ENCODE measurements at regions not wholly inside any gene's neighbourhood (a gene's known extent, or its start where the extent isn't known, plus 50 kb on each side); places are given as distances from the start of the nearest gene placed in this dataset.
"Not testable (repeated sequence)": the region's sequence is repeated elsewhere in the genome, so short reads cannot be mapped to it uniquely, and the experiment has no call there.

DNA sequence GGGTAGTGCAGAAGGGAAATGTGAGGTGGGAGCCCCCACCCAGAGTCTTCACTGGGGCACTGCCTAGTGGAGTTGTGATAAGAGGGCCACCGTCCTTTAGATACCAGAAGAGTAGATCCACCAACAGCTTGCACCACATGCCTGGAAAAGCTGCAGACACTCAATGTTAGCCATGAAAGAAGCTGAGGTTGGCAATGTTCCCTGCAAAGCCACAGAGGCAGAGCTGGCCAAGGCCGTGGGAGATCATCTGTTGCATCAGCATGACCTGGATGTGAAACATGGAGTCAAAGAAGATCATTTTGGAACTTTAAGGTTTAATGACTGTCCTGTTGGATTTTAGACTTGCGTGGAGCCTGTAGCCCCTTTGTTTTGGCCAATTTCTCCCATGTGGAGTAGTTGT is 468.4 kb upstream of the FOXG1 start:
- no peak for DNase-seq

DNA sequence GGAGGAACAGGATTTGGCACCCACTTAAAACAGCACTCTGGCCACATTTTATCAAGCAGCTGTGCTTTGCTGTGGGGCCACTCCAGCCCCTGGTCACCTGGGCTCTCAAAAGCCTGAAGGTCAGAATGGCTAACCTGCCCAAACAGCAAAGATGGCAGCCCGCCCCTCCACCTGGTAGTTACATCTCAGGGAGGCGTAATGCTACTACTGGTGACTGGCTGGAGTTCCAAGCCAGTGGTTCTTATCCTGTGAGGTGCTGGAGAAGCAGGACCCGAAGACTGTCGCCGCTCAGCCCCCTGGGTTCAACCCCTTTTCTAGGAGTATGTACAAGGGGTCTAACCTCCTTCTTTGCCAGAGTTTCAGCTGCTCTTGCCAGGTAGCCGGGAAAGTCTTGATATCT is 467.4 kb upstream of the FOXG1 start:
- DNase-seq: no peak

DNA sequence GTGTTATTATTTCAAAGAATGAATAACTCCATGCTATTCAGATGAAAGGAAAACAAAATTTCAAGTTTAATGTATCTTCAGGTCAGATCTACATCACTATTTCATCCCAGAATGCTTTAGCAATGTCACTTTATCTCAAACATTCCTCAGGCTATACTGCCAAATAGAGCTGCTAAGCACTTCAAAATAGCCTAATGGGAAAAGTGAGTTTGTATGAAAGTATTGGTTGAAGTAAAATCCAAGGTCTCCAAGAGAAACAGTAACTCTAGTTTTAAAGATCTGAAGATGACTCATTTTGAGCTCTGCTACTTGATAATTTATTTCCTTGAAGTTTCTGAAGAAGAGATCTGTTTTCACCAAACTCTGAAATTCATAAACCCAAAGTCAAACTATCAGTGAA is 466.2 kb upstream of the FOXG1 start:
- no peak for DNase-seq

DNA sequence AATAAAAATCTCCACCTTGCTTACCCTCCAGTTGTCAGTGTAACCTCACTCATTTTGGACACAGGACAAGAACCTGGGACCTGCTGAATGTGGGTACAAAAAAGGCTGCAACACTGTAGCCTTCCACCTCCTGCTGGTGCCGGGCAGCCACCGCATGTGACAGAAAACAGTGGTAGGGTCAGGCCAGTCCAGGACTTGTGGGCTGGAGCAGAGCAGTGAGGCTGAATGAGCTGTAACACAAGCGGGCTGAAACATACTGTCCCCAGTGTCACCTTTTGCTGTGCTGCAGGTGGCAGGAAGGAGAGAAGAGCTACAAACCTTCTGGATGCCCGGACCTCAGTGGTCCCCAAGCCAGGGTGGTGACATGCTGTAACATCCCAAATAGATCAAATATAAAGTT is 465.4 kb upstream of the FOXG1 start:
- DNase-seq: no peak

DNA sequence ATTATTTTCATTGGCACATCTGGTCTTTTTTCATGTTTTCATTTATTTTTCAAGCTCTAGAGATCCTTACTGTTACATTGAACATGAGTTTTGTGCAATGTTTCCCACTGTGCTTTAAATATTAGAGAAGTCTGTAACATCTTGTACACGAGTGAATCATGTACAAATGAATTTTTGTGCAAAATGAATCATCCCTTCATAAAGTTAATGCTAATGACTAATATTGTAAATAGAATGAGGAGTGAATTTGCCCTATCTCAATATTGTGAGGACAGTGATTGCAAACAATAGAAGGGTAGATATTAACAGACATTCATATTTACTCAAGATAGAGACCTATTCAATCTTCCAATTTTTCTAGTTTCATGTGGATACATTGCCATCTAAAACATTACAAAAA is 463.3 kb upstream of the FOXG1 start:
- no peak for DNase-seq

DNA sequence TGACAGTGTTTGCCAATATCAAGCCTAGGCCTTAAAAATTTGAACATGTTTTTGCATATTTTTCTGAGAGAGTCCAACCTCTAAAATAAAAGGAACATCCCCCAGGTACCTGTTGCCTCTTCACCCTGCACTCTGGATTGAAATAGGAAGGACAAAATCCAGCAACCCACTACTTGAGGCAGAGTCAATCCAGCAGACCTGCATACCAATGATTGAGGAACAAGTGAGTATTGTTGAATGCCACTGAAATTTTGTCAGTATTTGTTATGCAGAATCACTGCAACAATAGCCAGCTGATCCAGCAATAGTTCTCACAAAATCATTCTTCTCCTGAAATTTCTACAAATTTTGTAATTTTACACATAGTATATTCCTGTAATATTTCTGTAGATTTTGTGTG is 460.6 kb upstream of the FOXG1 start:
- no peak for DNase-seq

DNA sequence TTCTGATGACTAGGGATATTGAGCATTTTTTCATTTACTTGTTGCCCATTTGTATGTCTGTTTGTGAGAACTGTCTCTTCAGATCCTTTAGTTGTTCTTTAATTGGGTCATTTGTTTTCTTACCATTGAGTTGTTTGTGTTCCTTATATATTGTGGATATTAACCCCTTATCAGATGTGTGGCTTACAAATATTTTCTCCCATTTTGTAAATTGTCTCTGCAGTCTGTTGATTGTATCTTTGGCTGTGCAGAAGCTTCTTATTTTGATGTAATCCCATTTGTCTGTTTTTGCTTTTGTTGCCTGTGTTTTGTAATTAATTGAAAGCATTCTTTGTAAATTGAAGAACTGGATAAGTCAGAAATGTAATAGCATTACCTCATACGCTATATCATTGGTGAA is 459.1 kb upstream of the FOXG1 start:
- no peak for DNase-seq

DNA sequence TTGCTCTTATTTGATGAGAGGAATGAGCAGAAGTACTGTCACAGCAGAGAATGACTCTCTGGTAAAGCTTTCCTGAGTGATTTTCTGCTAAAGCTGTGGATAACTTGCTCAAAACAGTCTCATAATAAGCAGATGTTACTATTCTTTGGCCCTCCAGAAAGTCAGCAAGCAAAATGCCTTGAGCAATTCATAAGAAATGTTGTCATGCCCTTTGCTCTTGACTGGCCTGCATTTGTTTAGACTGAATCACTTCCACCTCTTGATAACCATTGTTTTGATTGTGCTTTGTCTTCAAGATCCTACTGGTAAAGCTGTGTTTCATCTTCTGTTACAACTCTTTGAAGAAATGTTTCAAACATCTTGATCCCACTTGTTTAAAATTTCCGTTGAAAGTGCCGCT is 457.9 kb upstream of the FOXG1 start:
- no peak for DNase-seq

DNA sequence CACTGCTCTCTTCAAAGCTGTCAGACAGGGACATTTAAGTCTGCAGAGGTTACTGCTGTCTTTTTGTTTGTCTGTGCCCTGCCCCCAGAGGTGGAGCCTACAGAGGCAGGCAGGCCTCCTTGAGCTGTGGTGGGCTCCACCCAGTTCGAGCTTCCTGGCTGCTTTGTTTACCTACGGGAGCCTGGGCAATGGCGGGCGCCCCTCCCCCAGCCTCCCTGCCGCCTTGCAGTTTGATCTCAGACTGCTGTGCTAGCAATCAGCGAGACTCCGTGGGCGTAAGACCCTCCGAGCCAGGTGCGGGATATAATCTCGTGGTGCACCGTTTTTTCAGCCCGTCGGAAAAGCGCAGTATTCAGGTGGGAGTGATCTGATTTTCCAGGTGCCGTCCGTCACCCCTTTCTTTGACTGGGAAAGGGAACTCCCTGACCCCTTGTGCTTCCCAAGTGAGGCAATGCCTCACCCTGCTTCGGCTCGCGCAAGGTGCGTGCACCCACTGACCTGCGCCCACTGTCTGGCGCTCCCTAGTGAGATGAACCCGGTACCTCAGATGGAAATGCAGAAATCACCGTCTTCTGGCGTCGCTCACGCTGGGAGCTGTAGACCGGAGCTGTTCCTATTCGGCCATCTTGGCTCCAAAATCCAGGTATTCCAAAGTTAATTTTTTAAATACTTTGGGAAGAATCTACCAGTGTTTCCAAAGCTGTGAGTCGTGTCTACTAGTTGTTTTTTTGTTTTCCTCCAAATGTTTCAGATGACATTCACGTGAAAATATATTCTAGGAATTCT is 448.5 kb upstream of the FOXG1 start:
- not testable (repeated sequence) for DNase-seq

DNA sequence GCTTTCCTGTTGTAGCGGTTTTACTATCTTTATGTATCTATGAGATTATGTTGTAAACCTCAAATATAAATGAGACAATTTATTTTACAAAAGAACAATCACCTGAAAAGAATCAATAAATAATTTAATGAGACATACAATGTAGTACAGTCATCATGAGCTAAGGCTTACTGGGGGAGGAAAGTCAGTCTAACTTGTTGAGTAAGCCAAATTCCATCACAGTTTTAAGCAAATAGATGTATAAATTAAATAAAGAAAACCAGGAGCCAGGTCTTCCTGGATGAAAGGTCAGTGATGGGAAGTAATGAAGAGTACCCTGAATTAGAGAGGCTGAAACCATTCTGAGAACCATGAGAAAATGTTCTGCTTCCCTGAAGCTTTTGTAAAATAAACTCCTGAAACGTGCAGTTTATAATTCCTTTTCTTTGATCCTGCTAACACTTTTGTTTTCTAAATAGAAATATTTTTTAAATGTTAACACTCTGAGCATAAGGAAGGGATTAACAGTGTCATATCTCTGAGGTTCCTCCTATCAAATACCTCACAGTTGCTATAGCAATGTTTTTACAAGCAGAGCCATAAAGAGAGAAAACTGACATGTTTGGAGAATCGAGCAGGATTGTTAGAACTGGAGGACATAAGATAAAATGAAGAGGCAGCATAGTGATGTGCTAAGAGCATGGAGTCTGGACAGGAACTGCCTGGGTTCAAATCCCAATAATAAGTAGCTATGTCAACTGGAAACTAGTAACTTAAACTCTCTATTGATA is 444.9 kb upstream of the FOXG1 start:
- DNase-seq: no peak

DNA sequence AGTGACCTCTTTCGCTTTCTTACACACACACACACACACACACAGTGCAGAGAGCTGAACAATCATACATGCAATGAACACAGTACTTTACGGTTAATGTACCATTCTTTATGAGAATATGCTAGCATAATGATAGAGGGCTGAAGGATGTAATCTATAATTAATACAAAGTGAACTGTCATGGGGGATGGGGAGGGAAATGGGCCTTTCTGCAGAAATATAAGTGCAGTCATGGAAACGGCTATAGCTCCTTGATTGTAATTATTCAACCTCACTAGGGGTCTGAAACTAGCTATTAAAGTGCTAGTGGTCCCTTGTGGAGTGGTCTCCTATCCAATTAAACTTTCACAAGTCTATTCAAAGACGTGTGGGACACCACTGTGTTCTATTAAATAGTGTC is 443.2 kb upstream of the FOXG1 start:
- DNase-seq: no peak

DNA sequence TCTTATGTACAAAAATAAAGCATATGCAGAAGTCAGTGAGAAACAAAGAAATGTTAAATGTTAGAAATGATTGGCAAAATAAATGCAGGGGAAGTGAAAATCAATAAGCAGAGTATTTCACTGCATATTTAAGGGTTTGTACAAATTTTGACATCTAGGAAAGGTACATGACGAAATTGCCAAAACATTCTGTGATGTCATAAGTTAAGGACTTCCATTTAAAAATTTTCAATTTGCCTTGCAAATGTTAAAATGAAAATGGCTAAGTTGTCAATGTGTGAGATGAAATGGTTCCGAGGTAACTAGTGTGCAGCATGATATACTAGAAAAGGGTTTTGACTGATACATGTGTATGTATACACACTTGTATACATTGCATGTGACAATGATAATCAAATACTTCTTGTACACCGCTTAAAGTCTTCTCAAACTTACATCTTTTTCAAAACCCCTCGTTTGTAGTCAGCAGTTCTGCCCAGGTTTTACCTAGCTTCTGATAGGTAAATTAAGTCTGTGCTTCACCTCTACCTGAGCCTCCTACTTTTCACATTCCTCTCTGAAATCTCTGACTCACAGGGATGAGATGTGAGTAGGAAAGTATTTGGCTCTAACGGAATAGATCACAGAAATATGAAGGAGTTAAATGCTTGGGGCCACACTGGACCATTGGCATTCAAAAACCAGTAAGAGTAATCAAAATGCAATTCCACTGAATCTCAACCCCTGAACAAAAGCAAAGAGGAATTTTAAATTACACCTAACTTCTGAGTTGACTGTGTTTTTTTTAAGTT is 442.4 kb upstream of the FOXG1 start:
- DNase-seq: no peak

DNA sequence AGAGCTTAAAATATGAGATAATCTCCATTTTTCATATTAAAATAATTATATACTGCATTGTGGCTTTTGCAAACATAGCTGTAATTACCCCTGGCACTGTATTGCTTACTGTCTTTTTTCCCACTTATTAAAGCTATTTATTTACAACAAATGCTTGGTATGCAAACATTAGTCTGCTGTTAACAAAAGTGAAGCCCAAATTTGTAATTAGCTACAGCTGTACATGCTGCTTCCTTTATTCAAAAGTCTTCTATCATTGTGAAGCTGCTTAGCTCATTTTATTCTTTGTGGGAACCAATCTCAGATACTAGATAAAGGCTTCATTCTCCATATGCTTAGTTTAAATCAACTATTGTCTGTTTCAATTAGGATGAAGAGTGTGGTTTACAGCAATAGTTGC is 425.8 kb upstream of the FOXG1 start:
- DNase-seq: no peak

DNA sequence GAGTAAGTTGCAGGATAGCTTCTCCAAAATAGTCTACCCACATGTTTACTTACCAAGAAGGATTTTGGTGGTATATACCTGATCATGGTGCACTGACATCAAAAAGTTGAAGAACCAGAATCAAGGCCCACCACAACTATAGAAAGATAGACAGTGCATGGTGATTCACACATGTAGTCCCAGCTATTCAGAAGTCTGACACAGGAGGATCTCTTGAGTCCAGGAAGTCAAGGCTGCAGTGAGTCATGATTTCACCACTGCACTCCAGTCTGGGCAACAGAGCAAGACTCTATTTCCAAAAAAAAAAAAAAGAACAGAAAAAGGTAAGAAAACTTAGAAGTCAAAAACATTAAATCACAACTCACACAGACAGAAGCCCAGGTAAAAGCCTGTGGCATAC is 422.2 kb upstream of the FOXG1 start:
- DNase-seq: no peak

DNA sequence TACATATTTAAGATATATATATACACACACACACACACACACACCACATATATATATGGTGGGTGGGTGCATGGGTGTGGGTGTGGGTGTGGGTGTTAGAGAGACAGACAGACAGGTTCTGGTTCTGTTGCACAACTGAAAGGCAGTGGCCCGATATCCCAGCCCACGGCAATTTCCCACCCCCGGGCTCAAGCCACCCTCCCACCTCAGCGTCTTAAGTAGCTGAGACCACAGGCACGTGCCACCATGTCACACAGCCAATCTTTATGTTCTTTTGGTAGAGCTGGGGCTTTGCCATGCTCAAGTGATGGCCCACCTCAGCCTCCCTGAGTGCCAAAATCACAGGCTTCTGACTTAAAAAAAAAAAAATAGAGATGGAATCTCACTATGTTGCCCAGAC is 417.8 kb upstream of the FOXG1 start:
- DNase-seq: no peak

DNA sequence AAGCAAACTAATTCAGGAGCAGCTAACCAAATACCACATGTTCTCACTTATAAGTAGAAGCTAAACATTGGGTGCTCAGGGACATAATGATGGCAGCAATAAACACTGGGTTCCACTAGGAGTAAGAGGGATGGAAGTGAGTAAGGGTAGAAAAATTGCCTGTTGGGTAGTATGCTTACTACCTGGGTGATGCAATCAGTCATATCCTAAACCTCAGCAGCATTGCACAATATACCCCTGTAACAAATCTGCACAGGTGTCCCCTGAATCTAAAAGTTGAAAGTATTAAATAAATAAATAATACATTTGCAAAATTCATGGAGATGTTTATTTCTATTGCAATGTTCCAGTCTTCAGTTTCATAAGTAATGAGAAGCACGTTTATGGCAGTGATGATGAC is 409.8 kb upstream of the FOXG1 start:
- no peak for DNase-seq

DNA sequence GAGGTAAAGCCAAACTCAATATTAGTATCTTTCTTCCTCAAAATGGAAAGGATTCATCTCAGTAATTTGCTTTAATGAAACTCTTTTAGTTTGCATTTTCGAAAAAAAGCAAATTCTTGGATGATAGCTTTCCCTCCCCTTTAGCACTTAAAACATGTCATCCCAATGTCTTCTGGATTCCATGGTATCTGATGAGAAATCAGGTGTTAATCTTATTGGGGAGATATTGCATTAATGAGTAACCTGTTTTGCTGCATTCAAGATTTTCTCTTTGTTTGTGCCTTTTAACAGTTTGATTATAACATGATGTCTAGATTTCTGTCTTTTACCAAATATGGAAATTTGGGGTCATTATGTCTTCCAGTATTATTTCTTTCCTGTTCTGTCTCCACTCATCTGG is 405.1 kb upstream of the FOXG1 start:
- DNase-seq: no peak

DNA sequence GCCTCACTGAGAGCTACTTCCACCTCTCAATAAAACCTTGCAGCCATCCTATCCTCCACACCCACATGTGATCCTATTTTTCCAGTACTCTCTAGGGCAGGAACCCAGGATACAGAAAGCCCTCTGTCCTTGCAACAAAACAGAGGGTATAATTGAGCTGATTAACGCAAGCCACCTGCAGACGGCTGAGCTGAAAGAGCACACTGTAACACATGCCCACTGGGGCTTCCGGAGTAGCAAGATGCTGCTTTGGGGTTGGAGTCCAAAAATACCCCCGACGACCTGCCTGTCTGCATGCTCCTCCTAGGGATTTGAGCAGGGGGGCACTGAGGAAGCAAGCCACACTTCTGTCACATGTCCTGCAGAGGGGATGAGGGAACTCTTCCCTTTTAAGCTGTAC is 401.1 kb upstream of the FOXG1 start:
- no peak for DNase-seq

DNA sequence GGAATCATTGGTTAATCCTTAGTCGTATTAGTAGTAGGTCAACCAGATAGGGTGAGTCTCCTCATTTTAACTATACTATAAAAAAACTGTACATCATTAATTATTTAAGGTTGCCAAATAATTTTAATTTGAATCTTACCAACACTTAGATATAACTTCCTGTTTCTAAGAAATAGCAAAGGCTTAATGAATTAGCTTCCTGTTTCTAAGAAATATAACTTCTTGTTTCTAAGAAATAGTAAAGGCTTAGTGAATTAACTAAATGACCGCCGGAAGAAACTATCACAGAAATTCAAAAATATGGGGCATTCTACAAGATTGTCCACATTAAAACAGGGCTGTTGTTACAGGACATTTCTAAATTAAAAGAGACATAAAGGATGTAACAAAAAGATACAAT is 392.9 kb upstream of the FOXG1 start:
- no peak for DNase-seq

DNA sequence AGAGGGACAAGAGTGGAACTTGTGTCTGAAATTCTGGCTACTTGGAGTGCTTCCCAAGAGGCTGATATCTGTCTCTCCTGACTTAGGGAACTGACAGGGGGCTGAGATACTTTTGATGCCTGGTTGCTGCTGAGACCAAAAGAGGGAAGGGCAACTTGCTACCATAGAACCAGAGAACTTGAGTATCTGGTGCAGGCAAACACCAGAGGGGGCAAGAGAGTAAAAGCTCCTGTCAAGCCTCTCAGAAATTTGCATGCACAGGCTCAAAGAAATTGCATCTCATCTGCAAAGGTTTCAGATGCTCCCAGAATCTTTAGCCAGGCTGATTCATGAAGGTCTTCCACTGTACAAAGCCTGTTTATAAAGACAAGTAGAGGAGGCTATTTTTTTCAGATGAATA is 391.3 kb upstream of the FOXG1 start:
- no peak for DNase-seq

DNA sequence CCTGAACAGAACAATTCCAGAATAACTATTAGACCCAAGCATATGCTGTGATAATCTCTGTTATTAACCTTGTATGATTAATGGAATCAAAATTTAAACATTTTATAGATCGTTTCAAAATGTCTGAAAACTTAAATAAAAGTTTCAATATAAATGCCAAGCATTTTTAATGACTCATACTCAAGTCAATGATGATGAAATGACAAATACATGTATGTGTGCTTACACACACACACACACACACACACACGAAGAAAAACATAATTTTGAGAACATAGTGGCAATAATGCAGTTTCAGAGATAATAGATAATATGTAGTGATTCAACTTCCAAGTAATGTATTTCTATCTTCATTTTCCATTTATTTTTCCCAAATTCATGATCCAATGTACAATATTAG is 384.9 kb upstream of the FOXG1 start:
- DNase-seq: no peak

DNA sequence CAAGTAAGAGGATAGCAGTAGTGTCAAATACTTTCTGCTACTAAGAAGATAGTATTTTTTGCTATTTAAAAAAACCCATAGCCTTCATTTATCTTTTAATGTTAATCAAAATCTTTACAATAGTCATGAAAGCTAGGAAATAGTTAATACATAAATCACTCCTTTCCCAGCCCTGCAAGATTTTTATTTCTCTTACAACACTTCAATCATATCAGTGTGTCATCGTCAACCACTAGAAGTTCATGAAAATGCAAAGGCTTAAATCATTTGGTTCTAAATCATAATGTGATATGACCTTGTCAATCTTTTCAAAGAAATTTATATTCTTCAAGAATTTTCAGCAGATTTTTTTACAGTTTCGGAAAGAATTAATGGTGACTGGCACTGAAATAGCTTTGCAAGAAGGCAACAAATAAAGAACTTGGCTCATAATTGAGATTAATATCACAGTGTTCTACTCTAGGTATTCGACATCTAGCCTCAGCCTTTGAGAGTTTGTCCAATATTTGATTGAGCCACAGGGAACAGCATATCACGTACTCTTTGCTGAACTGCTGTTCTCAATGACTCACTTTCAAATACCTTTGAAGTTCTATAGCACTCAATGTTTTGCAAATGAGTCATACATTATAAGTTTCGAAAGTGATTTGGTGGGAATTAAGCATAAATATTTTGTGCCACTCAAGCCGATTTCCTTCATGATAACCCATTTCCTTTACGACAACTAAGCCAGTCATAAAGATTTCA is 384.0 kb upstream of the FOXG1 start:
- no peak for DNase-seq

DNA sequence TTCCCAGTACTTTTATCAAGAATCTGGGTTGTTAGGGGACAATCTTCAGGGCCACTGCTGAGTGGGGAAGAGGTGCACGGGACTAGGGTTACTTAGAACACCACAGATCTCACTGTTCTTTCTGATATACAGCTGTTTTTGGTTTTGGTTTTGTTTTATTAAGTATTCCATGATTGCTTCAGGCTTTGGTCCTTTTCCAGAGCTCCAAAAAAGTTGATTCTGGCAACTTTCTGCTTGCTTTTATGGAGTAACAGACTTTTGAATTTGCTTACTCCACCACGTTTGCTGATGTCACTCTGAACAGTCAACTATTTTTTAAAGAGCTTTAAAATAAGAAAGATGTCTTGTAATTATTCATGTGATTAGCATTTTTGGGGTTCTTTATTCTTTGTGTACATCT is 368.1 kb upstream of the FOXG1 start:
- no peak for DNase-seq
